Stimulated activated effector memory CD8-positive, alpha-beta T cell treated with anti-CD3 and anti-CD28 coated beads, Interleukin-12 subunit alpha, Interleukin-12 subunit beta, amount 100 ng/mL, for 72 hours (primary cell): ENCODE measurements at regions not wholly inside any gene's neighbourhood (a gene's known extent, or its start where the extent isn't known, plus 50 kb on each side); places are given as distances from the start of the nearest gene placed in this dataset.

Source experiments
- ATAC-seq: fragments of 150-1000 bp; cut with Tn5 transposase; 2 replicates; pipeline ENCODE4 v1.10.0; 2021
- DNase-seq, 2 donors: peaks; one replicate each; pipeline ENCODE4 v3.0.0; 2021 to 2022; ENCODE audit warnings: low spot score in 2 of 2
- H3K27ac Mint-ChIP-seq: one replicate; pipeline ENCODE4 v1.8.0; 2022; ENCODE audit warnings: mild to moderate bottlenecking, mixed read lengths
- H3K36me3 Mint-ChIP-seq: one replicate; pipeline ENCODE4 v1.8.0; 2022; ENCODE audit warnings: mild to moderate bottlenecking, mixed read lengths
- H3K4me1 Mint-ChIP-seq: one replicate; pipeline ENCODE4 v1.8.0; 2022; ENCODE audit warnings: mixed read lengths
- H3K4me3 Mint-ChIP-seq: one replicate; pipeline ENCODE4 v1.8.0; 2022; ENCODE audit warnings: mild to moderate bottlenecking, mixed read lengths
- H3K9me3 Mint-ChIP-seq: one replicate; pipeline ENCODE4 v1.8.0; 2022; ENCODE audit warnings: mixed read lengths

DNA sequence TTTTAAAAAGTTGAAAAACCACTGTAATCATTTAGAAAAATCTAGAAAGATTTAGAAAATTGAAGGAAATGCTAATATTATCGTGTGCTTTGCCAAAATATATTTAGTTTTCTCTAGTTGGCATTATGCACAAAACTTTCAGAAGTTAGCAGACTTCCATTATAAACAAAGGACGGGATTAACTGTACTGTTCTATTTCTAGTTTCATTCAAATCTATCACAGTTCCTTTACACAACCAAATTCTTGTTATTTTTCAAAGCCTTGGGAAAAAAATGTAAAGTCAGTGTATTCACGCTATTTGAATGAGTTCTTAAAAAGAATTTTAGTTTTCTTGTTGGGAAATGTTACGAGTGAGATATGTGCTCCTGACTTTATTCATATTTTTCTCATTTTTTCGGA, 277.8 kb downstream of the LMO7 start:
- Mint-ChIP-seq H3K9me3 (no peaks in the 10 kb centered on the region), H3K4me1 (no peaks in the 10 kb centered on the region), H3K27ac (no peak overlapping the region), H3K4me3 (no peak overlapping the region), H3K36me3 (no peaks in the 10 kb centered on the region)
- ATAC-seq (no peak), DNase-seq (no peak)

GRCh38 chr13:75910591-75910990, 274.5 kb downstream of the LMO7 start:
- H3K9me3 Mint-ChIP-seq: no peaks in the 10 kb centered on the region
- no peaks in the 10 kb centered on the region for H3K4me1 Mint-ChIP-seq
- ATAC-seq (no peak), DNase-seq (no peak)
- H3K36me3 Mint-ChIP-seq: no peaks in the 10 kb centered on the region
- H3K27ac Mint-ChIP-seq: no peak overlapping the region
- H3K4me3 Mint-ChIP-seq: no peak overlapping the region
